ENCODE measurements at regions not wholly inside any gene's neighbourhood (a gene's known extent, or its start where the extent isn't known, plus 50 kb on each side); places are given as distances from the start of the nearest gene placed in this dataset.

DNA sequence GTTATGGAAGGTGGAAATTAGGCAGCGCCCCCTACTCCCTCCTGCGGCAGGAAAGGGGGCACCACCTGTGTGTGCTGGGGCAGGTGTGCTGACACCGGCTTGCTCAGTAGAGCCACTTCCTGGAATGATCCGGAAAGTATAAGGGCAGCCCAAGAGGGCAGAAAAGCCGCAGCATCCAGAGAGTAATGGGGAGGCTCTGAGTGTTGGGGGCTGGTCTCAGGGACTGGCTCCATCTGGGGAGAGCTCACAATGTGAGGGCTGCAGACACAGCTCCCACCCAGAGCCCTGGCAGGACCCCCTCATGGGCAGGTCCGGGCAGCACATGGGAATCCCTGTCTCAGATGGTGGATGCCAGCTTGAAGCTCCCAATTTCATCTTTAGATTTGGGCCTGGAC is 187.6 kb upstream of the C14orf180 start:
- H4K20me1 ChIP-seq (ENCODE audit: insufficient read depth, low read length) = no peaks in the 10 kb centered on the region
- H3K27ac ChIP-seq (ENCODE audit: low read depth, low read length) = no peak overlapping the region
- no peak overlapping the region for H2AFZ ChIP-seq (ENCODE audit: low read length)
- no peak overlapping the region for H3K4me3 ChIP-seq (ENCODE audit: insufficient read depth, low read length)
- H3K27me3 ChIP-seq (ENCODE audit: insufficient read depth, low read length) = no peaks in the 10 kb centered on the region
- no peaks in the 10 kb centered on the region for H3K4me1 ChIP-seq (ENCODE audit: insufficient read depth, low read length)
- H3K36me3 ChIP-seq (ENCODE audit: insufficient read depth, low read length) = no peaks in the 10 kb centered on the region
- H3K9me3 ChIP-seq (ENCODE audit: low read depth, low read length) = no peaks in the 10 kb centered on the region
- DNase-seq (ENCODE audit: insufficient read length, low spot score, missing footprints) = peak; percentile 54
- TF ChIP-seq, protein P1, sequence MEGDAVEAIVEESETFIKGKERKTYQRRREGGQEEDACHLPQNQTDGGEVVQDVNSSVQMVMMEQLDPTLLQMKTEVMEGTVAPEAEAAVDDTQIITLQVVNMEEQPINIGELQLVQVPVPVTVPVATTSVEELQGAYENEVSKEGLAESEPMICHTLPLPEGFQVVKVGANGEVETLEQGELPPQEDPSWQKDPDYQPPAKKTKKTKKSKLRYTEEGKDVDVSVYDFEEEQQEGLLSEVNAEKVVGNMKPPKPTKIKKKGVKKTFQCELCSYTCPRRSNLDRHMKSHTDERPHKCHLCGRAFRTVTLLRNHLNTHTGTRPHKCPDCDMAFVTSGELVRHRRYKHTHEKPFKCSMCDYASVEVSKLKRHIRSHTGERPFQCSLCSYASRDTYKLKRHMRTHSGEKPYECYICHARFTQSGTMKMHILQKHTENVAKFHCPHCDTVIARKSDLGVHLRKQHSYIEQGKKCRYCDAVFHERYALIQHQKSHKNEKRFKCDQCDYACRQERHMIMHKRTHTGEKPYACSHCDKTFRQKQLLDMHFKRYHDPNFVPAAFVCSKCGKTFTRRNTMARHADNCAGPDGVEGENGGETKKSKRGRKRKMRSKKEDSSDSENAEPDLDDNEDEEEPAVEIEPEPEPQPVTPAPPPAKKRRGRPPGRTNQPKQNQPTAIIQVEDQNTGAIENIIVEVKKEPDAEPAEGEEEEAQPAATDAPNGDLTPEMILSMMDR (IDR thresholded peaks at IDR 0.05; ENCODE audit: extremely low read depth, low read depth, low read length) = no peak
- no peaks in the 10 kb centered on the region for H3K79me2 ChIP-seq (ENCODE audit: insufficient read depth, low read length)
- H3K4me2 ChIP-seq (ENCODE audit: insufficient read depth, low read length) = no peak overlapping the region

DNA sequence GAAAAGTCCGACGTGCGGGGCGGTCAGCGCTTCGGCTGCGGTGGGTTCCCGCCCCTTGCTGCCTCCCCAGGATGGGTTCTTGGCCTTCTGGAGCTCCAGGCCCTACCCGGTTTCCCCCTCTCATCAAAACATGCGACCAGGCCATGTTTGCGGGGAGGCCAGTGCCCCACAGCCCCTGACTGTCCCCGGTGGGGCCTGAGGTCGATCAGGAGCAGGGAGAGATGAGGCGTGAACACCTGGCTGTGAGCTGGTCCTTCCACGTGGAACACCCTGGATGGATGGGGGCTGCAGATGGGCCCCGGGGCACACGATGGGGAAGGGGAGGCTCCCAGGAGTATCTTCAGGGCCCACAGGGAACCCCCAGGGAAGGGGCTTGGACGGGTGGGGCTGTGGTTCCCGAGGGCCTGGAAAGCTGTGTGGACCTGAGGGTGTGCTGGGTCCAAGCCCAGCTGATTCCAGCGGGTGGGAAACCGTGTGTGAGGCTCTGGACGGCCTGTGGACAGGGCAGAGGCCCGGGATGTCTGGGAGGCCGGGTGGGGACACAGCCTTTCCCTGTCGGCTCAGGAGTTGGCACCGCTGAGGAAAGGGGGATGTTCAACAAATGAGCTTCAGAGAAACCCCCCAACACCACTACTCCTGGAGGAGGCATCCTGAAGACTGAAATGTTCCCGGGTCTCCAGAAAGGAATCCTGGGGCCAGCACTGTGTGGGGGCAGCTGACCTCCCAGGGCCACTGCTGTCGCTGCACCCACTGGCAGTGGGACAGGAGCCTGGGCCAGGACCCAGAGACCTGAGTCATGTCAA is 187.0 kb upstream of the C14orf180 start:
- Histone ChIP-seq H3K4me3 (ENCODE audit: insufficient read depth, low read length) (no peak overlapping the region), H3K27ac (ENCODE audit: low read depth, low read length) (no peak overlapping the region), H2AFZ (ENCODE audit: low read length) (no peak overlapping the region), H3K79me2 (ENCODE audit: insufficient read depth, low read length) (no peaks in the 10 kb centered on the region), H3K27me3 (ENCODE audit: insufficient read depth, low read length) (no peaks in the 10 kb centered on the region), H3K4me2 (ENCODE audit: insufficient read depth, low read length) (no peak overlapping the region), H3K9me3 (ENCODE audit: low read depth, low read length) (no peaks in the 10 kb centered on the region), H3K36me3 (ENCODE audit: insufficient read depth, low read length) (no peaks in the 10 kb centered on the region), H4K20me1 (ENCODE audit: insufficient read depth, low read length) (no peaks in the 10 kb centered on the region), H3K4me1 (ENCODE audit: insufficient read depth, low read length) (no peaks in the 10 kb centered on the region)
- peak; percentile 81 for DNase-seq (ENCODE audit: insufficient read length, low spot score, missing footprints)
- TF ChIP-seq, protein P1 (IDR thresholded peaks at IDR 0.05; ENCODE audit: extremely low read depth, low read depth, low read length) = no peak

DNA sequence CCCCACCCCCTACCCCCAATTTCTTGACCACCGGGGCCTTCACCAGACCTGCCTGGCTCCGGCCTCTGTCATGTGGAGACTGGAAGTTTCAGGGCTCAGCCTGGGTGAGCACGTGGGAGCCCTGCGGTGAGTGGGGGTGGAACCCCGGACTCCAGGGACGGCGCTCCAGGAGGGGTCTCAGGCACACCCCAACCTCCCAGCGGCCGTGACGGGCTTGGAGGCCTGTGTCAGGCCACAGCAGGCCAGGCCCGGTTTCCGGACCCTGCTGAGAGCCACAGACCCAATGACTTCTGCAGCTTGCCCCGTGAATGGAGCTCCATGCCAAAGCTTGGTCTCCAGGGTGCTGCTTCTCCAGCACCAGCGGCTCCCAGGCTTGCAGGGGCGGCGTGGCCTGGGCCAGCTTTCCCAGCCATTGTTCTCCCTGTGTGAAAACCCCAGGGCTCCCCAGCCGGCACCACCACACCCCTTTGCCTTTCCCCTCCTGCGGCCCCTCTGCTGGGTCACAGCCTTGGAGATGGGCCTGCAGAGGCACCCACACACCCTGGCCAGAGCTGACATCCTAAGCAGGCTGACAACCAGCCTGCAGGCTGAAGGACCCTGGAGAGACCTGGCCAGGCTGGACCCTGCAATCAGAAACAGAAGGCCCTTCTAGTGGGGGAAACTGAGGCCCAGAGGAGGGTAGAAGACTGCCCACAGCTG is 186.2 kb upstream of the C14orf180 start:
- DNase-seq (ENCODE audit: insufficient read length, low spot score, missing footprints) = peak; percentile 70
- Histone ChIP-seq H4K20me1 (ENCODE audit: insufficient read depth, low read length) (no peaks in the 10 kb centered on the region), H3K27ac (ENCODE audit: low read depth, low read length) (no peak overlapping the region), H3K4me2 (ENCODE audit: insufficient read depth, low read length) (no peak overlapping the region), H3K79me2 (ENCODE audit: insufficient read depth, low read length) (no peaks in the 10 kb centered on the region), H3K4me3 (ENCODE audit: insufficient read depth, low read length) (no peak overlapping the region), H3K4me1 (ENCODE audit: insufficient read depth, low read length) (no peaks in the 10 kb centered on the region), H3K27me3 (ENCODE audit: insufficient read depth, low read length) (no peaks in the 10 kb centered on the region), H3K36me3 (ENCODE audit: insufficient read depth, low read length) (no peaks in the 10 kb centered on the region), H2AFZ (ENCODE audit: low read length) (no peak overlapping the region), H3K9me3 (ENCODE audit: low read depth, low read length) (no peaks in the 10 kb centered on the region)
- TF ChIP-seq, protein P1 (IDR thresholded peaks at IDR 0.05; ENCODE audit: extremely low read depth, low read depth, low read length) = no peak

GRCh38 chr14:104393898-104394381 is 185.6 kb upstream of the C14orf180 start:
- peak; percentile 76 for DNase-seq (ENCODE audit: insufficient read length, low spot score, missing footprints)
- Histone ChIP-seq H3K27ac (ENCODE audit: low read depth, low read length) (no peak overlapping the region), H3K27me3 (ENCODE audit: insufficient read depth, low read length) (no peaks in the 10 kb centered on the region), H3K4me2 (ENCODE audit: insufficient read depth, low read length) (no peak overlapping the region), H4K20me1 (ENCODE audit: insufficient read depth, low read length) (no peaks in the 10 kb centered on the region), H3K9me3 (ENCODE audit: low read depth, low read length) (no peaks in the 10 kb centered on the region), H2AFZ (ENCODE audit: low read length) (no peak overlapping the region), H3K79me2 (ENCODE audit: insufficient read depth, low read length) (no peaks in the 10 kb centered on the region), H3K36me3 (ENCODE audit: insufficient read depth, low read length) (no peaks in the 10 kb centered on the region), H3K4me3 (ENCODE audit: insufficient read depth, low read length) (no peak overlapping the region), H3K4me1 (ENCODE audit: insufficient read depth, low read length) (no peaks in the 10 kb centered on the region)
- TF ChIP-seq, protein P1 (IDR thresholded peaks at IDR 0.05; ENCODE audit: extremely low read depth, low read depth, low read length) = no peak
